Panc1 (cell line): ENCODE measurements at regions not wholly inside any gene's neighbourhood (a gene's known extent, or its start where the extent isn't known, plus 50 kb on each side); places are given as distances from the start of the nearest gene placed in this dataset.

ENCODE experiments used
- POLR2AphosphoS5 ChIP-seq: IDR thresholded peaks from 2 replicates; pipeline ENCODE4 v1.6.1; 2012; ENCODE audit warnings: mild to moderate bottlenecking, low read depth, low read length, moderate library complexity
- SIN3A ChIP-seq: IDR thresholded peaks from 2 replicates; pipeline ENCODE4 v1.6.1; 2012; ENCODE audit warnings: low read depth, mild to moderate bottlenecking, low read length, moderate library complexity, borderline replicate concordance; ENCODE audit not compliant: insufficient read depth
- TCF7L2 ChIP-seq: IDR thresholded peaks from 2 replicates; pipeline ENCODE4 v1.6.1; 2011; ENCODE audit warnings: mild to moderate bottlenecking, low read depth, low read length, inconsistent platforms
- TF ChIP-seq, protein P1 (sequence below): fragments of 450-650 bp; IDR thresholded peaks from 2 replicates; pipeline ENCODE4 v1.5.1; 2017; ENCODE audit warnings: mild to moderate bottlenecking
- TF ChIP-seq, protein P2 (sequence below), 2 experiments: IDR thresholded peaks; 2 replicates each; pipeline ENCODE4 v1.6.1; 2011 to 2012; ENCODE audit warnings: low read depth in 2 of 2, control low read depth in 1 of 2, low read length in 1 of 2, mild to moderate bottlenecking in 1 of 2, moderate library complexity in 1 of 2; ENCODE audit not compliant: insufficient read depth in 1 of 2

DNA sequence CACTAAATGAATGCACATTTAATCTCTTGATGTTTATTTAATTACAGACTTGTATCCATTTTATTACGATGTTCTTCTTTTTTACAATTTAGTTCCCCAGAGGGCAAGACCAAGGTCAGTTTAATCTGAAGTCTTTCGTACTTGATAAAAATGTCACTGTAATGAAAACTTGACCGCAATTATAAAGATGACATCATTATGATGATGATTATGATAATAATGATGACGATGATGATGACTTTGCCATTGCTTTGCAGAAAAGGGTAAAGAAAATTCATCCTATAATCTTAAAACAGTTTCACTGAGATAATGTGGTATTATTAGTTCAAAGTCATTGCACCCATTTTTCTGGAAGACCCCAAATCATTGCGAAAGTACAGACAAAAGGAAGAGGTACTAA lies 290.1 kb downstream of the NEBL start:
- TF ChIP-seq, protein P1, sequence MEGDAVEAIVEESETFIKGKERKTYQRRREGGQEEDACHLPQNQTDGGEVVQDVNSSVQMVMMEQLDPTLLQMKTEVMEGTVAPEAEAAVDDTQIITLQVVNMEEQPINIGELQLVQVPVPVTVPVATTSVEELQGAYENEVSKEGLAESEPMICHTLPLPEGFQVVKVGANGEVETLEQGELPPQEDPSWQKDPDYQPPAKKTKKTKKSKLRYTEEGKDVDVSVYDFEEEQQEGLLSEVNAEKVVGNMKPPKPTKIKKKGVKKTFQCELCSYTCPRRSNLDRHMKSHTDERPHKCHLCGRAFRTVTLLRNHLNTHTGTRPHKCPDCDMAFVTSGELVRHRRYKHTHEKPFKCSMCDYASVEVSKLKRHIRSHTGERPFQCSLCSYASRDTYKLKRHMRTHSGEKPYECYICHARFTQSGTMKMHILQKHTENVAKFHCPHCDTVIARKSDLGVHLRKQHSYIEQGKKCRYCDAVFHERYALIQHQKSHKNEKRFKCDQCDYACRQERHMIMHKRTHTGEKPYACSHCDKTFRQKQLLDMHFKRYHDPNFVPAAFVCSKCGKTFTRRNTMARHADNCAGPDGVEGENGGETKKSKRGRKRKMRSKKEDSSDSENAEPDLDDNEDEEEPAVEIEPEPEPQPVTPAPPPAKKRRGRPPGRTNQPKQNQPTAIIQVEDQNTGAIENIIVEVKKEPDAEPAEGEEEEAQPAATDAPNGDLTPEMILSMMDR = no peak
- TF ChIP-seq, protein P2, sequence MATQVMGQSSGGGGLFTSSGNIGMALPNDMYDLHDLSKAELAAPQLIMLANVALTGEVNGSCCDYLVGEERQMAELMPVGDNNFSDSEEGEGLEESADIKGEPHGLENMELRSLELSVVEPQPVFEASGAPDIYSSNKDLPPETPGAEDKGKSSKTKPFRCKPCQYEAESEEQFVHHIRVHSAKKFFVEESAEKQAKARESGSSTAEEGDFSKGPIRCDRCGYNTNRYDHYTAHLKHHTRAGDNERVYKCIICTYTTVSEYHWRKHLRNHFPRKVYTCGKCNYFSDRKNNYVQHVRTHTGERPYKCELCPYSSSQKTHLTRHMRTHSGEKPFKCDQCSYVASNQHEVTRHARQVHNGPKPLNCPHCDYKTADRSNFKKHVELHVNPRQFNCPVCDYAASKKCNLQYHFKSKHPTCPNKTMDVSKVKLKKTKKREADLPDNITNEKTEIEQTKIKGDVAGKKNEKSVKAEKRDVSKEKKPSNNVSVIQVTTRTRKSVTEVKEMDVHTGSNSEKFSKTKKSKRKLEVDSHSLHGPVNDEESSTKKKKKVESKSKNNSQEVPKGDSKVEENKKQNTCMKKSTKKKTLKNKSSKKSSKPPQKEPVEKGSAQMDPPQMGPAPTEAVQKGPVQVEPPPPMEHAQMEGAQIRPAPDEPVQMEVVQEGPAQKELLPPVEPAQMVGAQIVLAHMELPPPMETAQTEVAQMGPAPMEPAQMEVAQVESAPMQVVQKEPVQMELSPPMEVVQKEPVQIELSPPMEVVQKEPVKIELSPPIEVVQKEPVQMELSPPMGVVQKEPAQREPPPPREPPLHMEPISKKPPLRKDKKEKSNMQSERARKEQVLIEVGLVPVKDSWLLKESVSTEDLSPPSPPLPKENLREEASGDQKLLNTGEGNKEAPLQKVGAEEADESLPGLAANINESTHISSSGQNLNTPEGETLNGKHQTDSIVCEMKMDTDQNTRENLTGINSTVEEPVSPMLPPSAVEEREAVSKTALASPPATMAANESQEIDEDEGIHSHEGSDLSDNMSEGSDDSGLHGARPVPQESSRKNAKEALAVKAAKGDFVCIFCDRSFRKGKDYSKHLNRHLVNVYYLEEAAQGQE (IDR thresholded peaks at IDR 0.05; ENCODE audit: insufficient read depth in 1 of 2, low read depth in 2 of 2, low read length in 1 of 2) = no peak
- TF ChIP-seq TCF7L2 = no peak
- TF ChIP-seq POLR2AphosphoS5 = no peak
- no peak for TF ChIP-seq SIN3A
